Smooth muscle cell (in vitro differentiated cells): ENCODE measurements at regions not wholly inside any gene's neighbourhood (a gene's known extent, or its start where the extent isn't known, plus 50 kb on each side); places are given as distances from the start of the nearest gene placed in this dataset.

Experiments used
- DNase-seq: peaks from one replicate; lab custom pipeline; 2025; ENCODE audit not compliant: unreplicated experiment; lab: John Stamatoyannopoulos, UW
- H2AFZ ChIP-seq: fragments of 200-600 bp; sonication (generic); 2 replicates; pipeline ENCODE4 v1.6.0; 2016; ENCODE audit warnings: antibody characterized with exemption, low read depth, mild to moderate bottlenecking
- H3F3A ChIP-seq: fragments of 200-600 bp; sonication (generic); 2 replicates; pipeline ENCODE4 v1.6.0; 2017; ENCODE audit warnings: antibody characterized with exemption, low read depth
- H3K27ac ChIP-seq: fragments of 200-600 bp; sonication (generic); 2 replicates; pipeline ENCODE4 v1.5.1; 2016; ENCODE audit warnings: low read depth, mild to moderate bottlenecking
- H3K27me3 ChIP-seq: fragments of 200-600 bp; sonication (generic); 2 replicates; pipeline ENCODE4 v1.6.1; 2016; ENCODE audit warnings: low read depth, mild to moderate bottlenecking
- H3K36me3 ChIP-seq: fragments of 200-600 bp; sonication (generic); 2 replicates; pipeline ENCODE4 v1.5.1; 2016; ENCODE audit warnings: low read depth
- H3K4me1 ChIP-seq: fragments of 200-600 bp; sonication (generic); 2 replicates; pipeline ENCODE4 v1.5.1; 2016; ENCODE audit warnings: low read depth
- H3K4me2 ChIP-seq: fragments of 200-600 bp; sonication (generic); 2 replicates; pipeline ENCODE4 v1.6.0; 2016; ENCODE audit warnings: mild to moderate bottlenecking
- H3K4me3 ChIP-seq: fragments of 200-600 bp; sonication (generic); 2 replicates; pipeline ENCODE4 v1.5.1; 2016; ENCODE audit warnings: mild to moderate bottlenecking
- H3K79me2 ChIP-seq: fragments of 200-600 bp; sonication (generic); 2 replicates; pipeline ENCODE4 v1.6.0; 2016; ENCODE audit warnings: low read depth, mild to moderate bottlenecking
- H3K9ac ChIP-seq: fragments of 200-600 bp; sonication (generic); 2 replicates; pipeline ENCODE4 v1.6.0; 2016; ENCODE audit warnings: low read depth
- H3K9me3 ChIP-seq: fragments of 200-600 bp; sonication (generic); replicated peaks from 2 replicates; pipeline ENCODE4 v1.5.1; 2016; ENCODE audit warnings: low read depth
- H4K20me1 ChIP-seq: fragments of 200-600 bp; sonication (generic); 2 replicates; pipeline ENCODE4 v1.6.0; 2016; ENCODE audit warnings: low read depth
- CTCF ChIP-seq: fragments of 200-600 bp; sonication (generic); IDR thresholded peaks from 2 replicates; pipeline ENCODE4 v1.5.1; 2017; ENCODE audit warnings: borderline replicate concordance, mild to moderate bottlenecking, antibody characterized with exemption; ENCODE audit not compliant: insufficient read depth, poor library complexity, severe bottlenecking
- WGBS: methylation state at CpG from one replicate; pipeline ENCODE4 v1.1.7; 2016; ENCODE audit warnings: low lambda C conversion rate; 5-methylcytosine and 5-hydroxymethylcytosine counted together

- Histone ChIP-seq H3K27me3 (no peaks in the 10 kb centered on the region), H3F3A (no peaks in the 10 kb centered on the region), H3K27ac (no peak overlapping the region), H3K9me3 (no peaks in the 10 kb centered on the region), H2AFZ (no peak overlapping the region), H3K36me3 (no peaks in the 10 kb centered on the region), H3K4me1 (peaks cover 3% of the 10 kb centered on the region), H3K79me2 (no peaks in the 10 kb centered on the region), H3K4me2 (no peak overlapping the region), H3K4me3 (no peak overlapping the region), H3K9ac (no peak overlapping the region), H4K20me1 (no peaks in the 10 kb centered on the region)
- WGBS = 90% methylated on average over 1 of the region's 1 CpG
- TF ChIP-seq CTCF = no peak
- no peak for DNase-seq
These were observed 86.3 kb upstream of the AMOTL1 start for GRCh38 chr11:94681852-94682251.

GRCh38 chr11:94694309-94695060 lies 73.7 kb upstream of the AMOTL1 start:
- H3K27ac ChIP-seq = no peak overlapping the region
- WGBS = 76% methylated on average over 4 of the region's 4 CpGs
- H3K4me2 ChIP-seq = no peak overlapping the region
- H3K4me1 ChIP-seq = no peaks in the 10 kb centered on the region
- H2AFZ ChIP-seq = no peak overlapping the region
- no peak overlapping the region for H3K9ac ChIP-seq
- no peaks in the 10 kb centered on the region for H3K36me3 ChIP-seq
- TF ChIP-seq CTCF = no peak
- H3K27me3 ChIP-seq = no peaks in the 10 kb centered on the region
- no peaks in the 10 kb centered on the region for H4K20me1 ChIP-seq
- H3K79me2 ChIP-seq = no peaks in the 10 kb centered on the region
- no peak overlapping the region for H3K4me3 ChIP-seq
- no peak for DNase-seq
- no peaks in the 10 kb centered on the region for H3K9me3 ChIP-seq
- no peaks in the 10 kb centered on the region for H3F3A ChIP-seq

GRCh38 chr11:94697156-94697555 lies 71.0 kb upstream of the AMOTL1 start:
- no peak overlapping the region for H3K9ac ChIP-seq
- H2AFZ ChIP-seq = no peak overlapping the region
- H3K79me2 ChIP-seq = no peaks in the 10 kb centered on the region
- no peaks in the 10 kb centered on the region for H3K4me1 ChIP-seq
- no peak for TF ChIP-seq CTCF
- no peak for DNase-seq
- H3K4me3 ChIP-seq = no peak overlapping the region
- no peaks in the 10 kb centered on the region for H3K36me3 ChIP-seq
- no peak overlapping the region for H3K27ac ChIP-seq
- H3K4me2 ChIP-seq = no peak overlapping the region
- H3K27me3 ChIP-seq = no peaks in the 10 kb centered on the region
- no peaks in the 10 kb centered on the region for H3F3A ChIP-seq
- no peaks in the 10 kb centered on the region for H4K20me1 ChIP-seq
- H3K9me3 ChIP-seq = no peaks in the 10 kb centered on the region

- H3K27me3 ChIP-seq = no peaks in the 10 kb centered on the region
- no peak for DNase-seq
- 8% methylated on average over 1 of the region's 1 CpG for WGBS
- no peaks in the 10 kb centered on the region for H3K9me3 ChIP-seq
- H3K4me2 ChIP-seq = peak overlapping the region; percentile 47
- no peaks in the 10 kb centered on the region for H3K79me2 ChIP-seq
- H3K36me3 ChIP-seq = no peaks in the 10 kb centered on the region
- no peak overlapping the region for H3K9ac ChIP-seq
- H3K27ac ChIP-seq = peak overlapping the region; percentile 68
- H4K20me1 ChIP-seq = no peaks in the 10 kb centered on the region
- TF ChIP-seq CTCF = no peak
- no peaks in the 10 kb centered on the region for H3K4me1 ChIP-seq
- H2AFZ ChIP-seq = no peak overlapping the region
- H3K4me3 ChIP-seq = no peak overlapping the region
- H3F3A ChIP-seq = peaks cover 3% of the 10 kb centered on the region
These were observed 67.5 kb upstream of the AMOTL1 start for GRCh38 chr11:94700622-94701021.
